Prostate gland (tissue), 2 donors: ENCODE measurements at regions not wholly inside any gene's neighbourhood (a gene's known extent, or its start where the extent isn't known, plus 50 kb on each side); places are given as distances from the start of the nearest gene placed in this dataset.

ENCODE experiments used
- CTCF ChIP-seq, 4 experiments: fragments of 200-600 bp in 2 of 4; fragments of 450-650 bp in 2 of 4; sonication (generic) in 2 of 4; IDR thresholded peaks; 1 replicate in 3 of 4; 2 replicates in 1 of 4; pipeline ENCODE4 v1.5.1; 2016 to 2019; ENCODE audit warnings: antibody characterized with exemption in 4 of 4, mild to moderate bottlenecking in 2 of 4, moderate library complexity in 2 of 4
- POLR2A ChIP-seq: fragments of 450-650 bp; IDR thresholded peaks from one replicate; pipeline ENCODE4 v1.6.1; 2016; ENCODE audit warnings: antibody characterized with exemption, mild to moderate bottlenecking
- POLR2AphosphoS5 ChIP-seq: sonication (generic); formaldehyde crosslinking; IDR thresholded peaks from one replicate; pipeline ENCODE4 v1.6.1; 2017; ENCODE audit warnings: antibody characterized with exemption

- TF ChIP-seq CTCF (IDR thresholded peaks at IDR 0.05) (no peak), POLR2AphosphoS5 (no peak), POLR2A (no peak)
Measured at GRCh38 chr12:40575987-40576386, 116.3 kb upstream of the CNTN1 start.
